Right lobe of liver (tissue), 6 donors: ENCODE measurements at regions not wholly inside any gene's neighbourhood (a gene's known extent, or its start where the extent isn't known, plus 50 kb on each side); places are given as distances from the start of the nearest gene placed in this dataset.

Source experiments
- ATAC-seq, 4 donors: fragments of 200-7000 bp; cut with Tn5 transposase; one replicate each; pipeline ENCODE4 v1.9.1; 2020; ENCODE audit warnings: mild to moderate bottlenecking in 4 of 4, moderate library complexity in 4 of 4
- DNase-seq, 3 donors: peaks; one replicate each; pipeline ENCODE4 v3.0.0-alpha.2; 2020
- H3K27ac ChIP-seq, 3 donors: fragments of 200-600 bp; one replicate each; pipeline ENCODE4 v1.8.0; 2022
- H3K27me3 ChIP-seq, 2 donors: fragments of 200-600 bp; one replicate each; pipeline ENCODE4 v1.8.0; 2022
- H3K36me3 ChIP-seq, 4 donors: fragments of 200-600 bp; sonication (generic) in 1 of 4; one replicate each; pipeline versions ENCODE4 v1.5.1 to v1.8.0; 2017 to 2022; ENCODE audit warnings: control low read depth in 1 of 4
- H3K4me1 ChIP-seq, 4 donors: fragments of 200-600 bp; sonication (generic) in 1 of 4; one replicate each; pipeline versions ENCODE4 v1.5.1 to v1.8.0; 2017 to 2022; ENCODE audit warnings: control low read depth in 1 of 4
- H3K4me3 ChIP-seq, 3 donors: fragments of 200-600 bp; one replicate each; pipeline ENCODE4 v1.8.0; 2022
- H3K9me3 ChIP-seq, 4 donors: fragments of 200-600 bp; sonication (generic) in 1 of 4; one replicate each; pipeline versions ENCODE4 v1.5.1 to v1.8.0; 2017 to 2022; ENCODE audit warnings: control low read depth in 1 of 4
- CTCF ChIP-seq, 4 donors: fragments of 200-600 bp in 3 of 4; fragments of 450-650 bp in 1 of 4; IDR thresholded peaks; one replicate each; pipeline versions ENCODE4 v1.5.1 to v1.8.0; 2016 to 2022; ENCODE audit warnings: antibody characterized with exemption in 4 of 4, mild to moderate bottlenecking in 2 of 4
- POLR2A ChIP-seq: fragments of 450-650 bp; IDR thresholded peaks from one replicate; pipeline ENCODE4 v1.6.1; 2017; ENCODE audit warnings: antibody characterized with exemption, mild to moderate bottlenecking
- WGBS: methylation state at CpG from one replicate; pipeline ENCODE4 v1.1.6; 2018; ENCODE audit warnings: low coverage, low lambda C conversion rate; ENCODE audit not compliant: insufficient coverage; ENCODE audit errors: missing lambda C conversion rate; 5-methylcytosine and 5-hydroxymethylcytosine counted together
- intact Hi-C, 2 donors: fragments of 100-400 bp; cut with DNase I; formaldehyde crosslinking; loops; one replicate each; pipeline versions ENCODE4 v1.11.2 to v1.14.1; 2022
- donor health status: DM: no; HTN: yes; CAD: no.
- donor health status: DM: no; HTN: no; CAD: no.
- donor health status: DM: no; HTN: no; CAD: no.
- donor health status: DM: no; HTN: yes; CAD: no.
- donor health status: DM: no; HTN: yes; CAD: no.

DNA sequence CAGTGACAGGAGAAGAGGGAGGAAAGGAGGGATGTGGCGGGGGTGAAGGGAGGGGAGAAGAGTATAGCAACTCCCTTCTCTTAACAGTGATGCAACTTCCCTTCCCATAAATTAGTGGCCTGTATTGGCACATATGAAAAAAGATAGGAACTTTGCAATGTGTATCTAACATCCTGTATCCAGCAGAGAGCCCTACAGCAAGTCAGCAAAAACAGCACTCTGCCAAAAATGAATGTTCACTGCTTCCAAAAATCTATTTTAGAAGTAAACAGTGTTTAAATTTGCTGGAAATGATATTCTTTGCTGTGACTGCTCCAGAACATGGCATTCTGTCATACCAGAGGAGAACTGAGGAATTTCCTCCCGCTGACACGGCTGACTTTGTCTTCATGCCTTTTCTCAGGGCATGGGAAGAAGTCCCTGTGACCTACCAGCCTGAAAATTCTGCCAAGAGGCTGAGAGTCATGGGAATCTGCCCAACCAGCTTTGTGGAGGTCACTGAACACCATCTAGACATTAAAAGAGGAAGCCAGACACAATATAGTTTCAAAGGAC, 343.4 kb upstream of the RASGEF1B start:
- DNase-seq (no peak), ATAC-seq (peak; percentile 78 to 93 (median 82))
- intact Hi-C loops, result no loop called here
- TF ChIP-seq CTCF (IDR thresholded peaks at IDR 0.05) (no peak), POLR2A (peak; percentile 17)
- Histone ChIP-seq H3K27ac (peak overlapping the region; percentile 14 to 62 (median 15)), H3K36me3 (no peaks in the 10 kb centered on the region), H3K4me1 (peaks cover 0 to 3% (median 0%) of the 10 kb centered on the region in 4 donors), H3K4me3 (no peak overlapping the region), H3K27me3 (no peaks in the 10 kb centered on the region), H3K9me3 (no peaks in the 10 kb centered on the region)
- WGBS, result 58% methylated on average over 3 of the region's 3 CpGs

GRCh38 chr4:81811562-81812293, 340.0 kb upstream of the RASGEF1B start:
- no peaks in the 10 kb centered on the region for H3K27me3 ChIP-seq
- no peak overlapping the region for H3K27ac ChIP-seq
- no peaks in the 10 kb centered on the region for H3K9me3 ChIP-seq
- TF ChIP-seq POLR2A (no peak), CTCF (IDR thresholded peaks at IDR 0.05) (no peak)
- no peak overlapping the region for H3K4me3 ChIP-seq
- ATAC-seq, result no peak
- no peaks in the 10 kb centered on the region for H3K36me3 ChIP-seq
- intact Hi-C loops, result no loop called here
- peaks cover 0 to 3% (median 0%) of the 10 kb centered on the region in 4 donors for H3K4me1 ChIP-seq
- no peak for DNase-seq
- 88% methylated on average over 5 of the region's 5 CpGs for WGBS

DNA sequence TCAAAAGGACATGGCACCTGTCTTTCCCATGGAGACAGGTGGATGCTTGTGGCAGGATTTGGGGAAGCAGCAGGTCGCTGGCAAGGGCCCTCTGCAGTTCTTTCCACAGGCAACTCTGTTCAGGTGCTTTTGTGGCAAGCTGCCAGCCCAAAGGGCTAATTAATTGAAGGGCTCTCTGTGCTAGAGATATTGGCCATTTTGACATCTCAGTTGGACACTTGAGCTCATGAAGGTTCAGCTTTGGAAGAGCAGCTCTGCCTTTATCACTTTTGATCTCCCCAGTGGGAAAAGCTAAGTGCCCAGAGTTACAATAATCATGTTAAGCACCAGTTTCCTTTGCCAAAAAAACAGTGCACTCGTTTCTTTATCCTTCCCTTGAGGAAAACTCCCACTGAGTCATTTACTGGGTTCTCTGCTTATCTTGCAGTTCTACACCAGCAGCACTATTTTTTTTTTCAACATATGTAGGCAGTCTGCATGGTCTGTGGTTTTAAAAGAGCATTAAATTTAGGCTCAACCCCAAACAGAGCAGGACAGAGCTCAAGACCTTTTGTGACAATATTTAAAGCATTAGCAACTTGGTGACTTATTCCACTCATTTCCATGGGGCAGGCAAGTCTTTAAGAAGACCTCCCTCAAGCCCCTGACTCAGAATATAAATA, 336.4 kb upstream of the RASGEF1B start:
- Histone ChIP-seq H3K27me3 (no peaks in the 10 kb centered on the region), H3K27ac (no peak overlapping the region), H3K36me3 (no peaks in the 10 kb centered on the region), H3K4me3 (no peak overlapping the region), H3K4me1 (peaks cover 0 to 8% (median 0%) of the 10 kb centered on the region in 4 donors), H3K9me3 (no peaks in the 10 kb centered on the region)
- no peak for DNase-seq
- intact Hi-C loops, result no loop called here
- ATAC-seq, result no peak
- 57% methylated on average over 2 of the region's 2 CpGs for WGBS
- TF ChIP-seq POLR2A, result no peak

DNA sequence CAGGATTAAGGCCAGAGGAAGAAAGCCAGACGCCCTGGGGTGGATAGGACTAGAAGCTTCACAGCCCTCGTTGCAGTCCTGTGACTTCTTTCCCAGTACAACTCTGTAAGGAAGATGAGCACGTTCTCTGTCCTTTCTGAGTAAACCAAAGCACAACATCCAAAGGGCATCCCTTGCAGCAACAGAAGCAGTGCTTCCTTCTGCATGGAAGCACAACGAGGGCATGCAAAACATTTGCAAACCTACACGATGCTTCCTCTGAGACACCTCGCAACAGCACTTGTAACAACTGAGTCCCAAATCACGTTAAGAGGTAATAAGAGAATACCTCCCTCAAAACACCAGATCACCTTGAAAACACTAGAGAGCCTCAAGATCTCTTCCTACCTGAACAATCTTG, 335.7 kb upstream of the RASGEF1B start:
- Histone ChIP-seq H3K27me3 (no peaks in the 10 kb centered on the region), H3K4me1 (peaks cover 0 to 16% (median 0%) of the 10 kb centered on the region in 4 donors), H3K36me3 (no peaks in the 10 kb centered on the region), H3K9me3 (no peaks in the 10 kb centered on the region), H3K4me3 (no peak overlapping the region), H3K27ac (no peak overlapping the region)
- DNase-seq, result no peak
- intact Hi-C loops, result no loop called here
- no peak for TF ChIP-seq CTCF (IDR thresholded peaks at IDR 0.05)
- no peak for TF ChIP-seq POLR2A
- WGBS, result 68% methylated on average over 4 of the region's 7 CpGs
- no peak for ATAC-seq

GRCh38 chr4:81806485-81806884, 334.8 kb upstream of the RASGEF1B start:
- intact Hi-C loops, result no loop called here
- no peaks in the 10 kb centered on the region for H3K9me3 ChIP-seq
- ATAC-seq, result peak in 2 of 4 donors; percentile 48 to 60
- H3K36me3 ChIP-seq, result no peaks in the 10 kb centered on the region
- H3K4me1 ChIP-seq, result peaks cover 0 to 21% (median 0%) of the 10 kb centered on the region in 4 donors
- WGBS, result 67% methylated on average over 1 of the region's 1 CpG
- H3K4me3 ChIP-seq, result no peak overlapping the region
- TF ChIP-seq POLR2A, result no peak
- no peak for TF ChIP-seq CTCF (IDR thresholded peaks at IDR 0.05)
- no peaks in the 10 kb centered on the region for H3K27me3 ChIP-seq
- H3K27ac ChIP-seq, result no peak overlapping the region
- no peak for DNase-seq
